HEK293 (cell line): ENCODE measurements at regions not wholly inside any gene's neighbourhood (a gene's known extent, or its start where the extent isn't known, plus 50 kb on each side); places are given as distances from the start of the nearest gene placed in this dataset.

Experiments
- CTCF ChIP-seq: fragments of 450-650 bp; formaldehyde crosslinking; IDR thresholded peaks from 2 replicates; pipeline ENCODE4 v1.5.1; 2016; ENCODE audit warnings: missing biosample characterization, missing genetic modification characterization
- INSM2 ChIP-seq: fragments of 450-650 bp; formaldehyde crosslinking; IDR thresholded peaks from 2 replicates; pipeline ENCODE4 v1.5.1; 2016; ENCODE audit warnings: missing biosample characterization, missing genetic modification characterization
- KLF10 ChIP-seq: fragments of 450-650 bp; IDR thresholded peaks from 2 replicates; pipeline ENCODE4 v1.5.1; 2018; ENCODE audit warnings: missing biosample characterization, mild to moderate bottlenecking, missing genetic modification characterization
- KLF9 ChIP-seq: fragments of 450-650 bp; formaldehyde crosslinking; IDR thresholded peaks from 2 replicates; pipeline ENCODE4 v1.5.1; 2016; ENCODE audit warnings: missing biosample characterization, missing genetic modification characterization, low read depth
- YY1 ChIP-seq: fragments of 450-650 bp; formaldehyde crosslinking; IDR thresholded peaks from 2 replicates; pipeline ENCODE4 v1.5.1; 2018; ENCODE audit warnings: missing biosample characterization, missing genetic modification characterization
- ZNF121 ChIP-seq: fragments of 450-650 bp; formaldehyde crosslinking; IDR thresholded peaks from 2 replicates; pipeline ENCODE4 v1.5.1; 2016; ENCODE audit warnings: missing biosample characterization, missing genetic modification characterization
- ZNF510 ChIP-seq: fragments of 450-650 bp; formaldehyde crosslinking; IDR thresholded peaks from 2 replicates; pipeline ENCODE4 v1.5.1; 2018; ENCODE audit warnings: mild to moderate bottlenecking, missing genetic modification characterization, missing biosample characterization; ENCODE audit not compliant: insufficient replicate concordance
- ZNF514 ChIP-seq: fragments of 450-650 bp; formaldehyde crosslinking; IDR thresholded peaks from 2 replicates; pipeline ENCODE4 v1.5.1; 2016; ENCODE audit warnings: missing biosample characterization, missing genetic modification characterization
- ZNF704 ChIP-seq: fragments of 450-650 bp; formaldehyde crosslinking; IDR thresholded peaks from 2 replicates; pipeline ENCODE4 v1.5.1; 2016; ENCODE audit warnings: missing biosample characterization, missing genetic modification characterization
- ZSCAN5A ChIP-seq: fragments of 450-650 bp; formaldehyde crosslinking; IDR thresholded peaks from 2 replicates; pipeline ENCODE4 v1.5.1; 2016; ENCODE audit warnings: missing biosample characterization, missing genetic modification characterization

GRCh38 chr2:228409493-228409892 lies 228.0 kb upstream of the SPHKAP start:
- TF ChIP-seq KLF9 (tag by site-specific recombination), result no peak
- TF ChIP-seq KLF10 (tag by site-specific recombination), result no peak
- no peak for TF ChIP-seq CTCF (tag by site-specific recombination)
- no peak for TF ChIP-seq YY1 (tag by site-specific recombination)
- TF ChIP-seq ZNF510 (tag by site-specific recombination), result no peak
- TF ChIP-seq INSM2 (tag by site-specific recombination), result no peak
- no peak for TF ChIP-seq ZNF704 (tag by site-specific recombination)
- no peak for TF ChIP-seq ZSCAN5A (tag by site-specific recombination)
- TF ChIP-seq ZNF514 (tag by site-specific recombination), result no peak
- TF ChIP-seq ZNF121 (tag by site-specific recombination), result no peak
